HL-60 (cell line): ENCODE measurements at regions not wholly inside any gene's neighbourhood (a gene's known extent, or its start where the extent isn't known, plus 50 kb on each side); places are given as distances from the start of the nearest gene placed in this dataset.

ENCODE experiments used
- CTCF ChIP-seq: IDR thresholded peaks from one replicate; pipeline ENCODE4 v1.5.1; 2011; ENCODE audit warnings: low read length, control low read depth, inconsistent platforms; ENCODE audit not compliant: insufficient read depth
- GABPA ChIP-seq: IDR thresholded peaks from 2 replicates; pipeline ENCODE4 v1.6.1; 2012; ENCODE audit warnings: low read depth
- POLR2AphosphoS5 ChIP-seq: IDR thresholded peaks from 2 replicates; pipeline ENCODE4 v1.6.1; 2012; ENCODE audit warnings: low read depth

GRCh38 chr15:81483496-81483895 is 109.5 kb upstream of the TMC3 start:
- TF ChIP-seq CTCF (no peak), GABPA (no peak), POLR2AphosphoS5 (no peak)
